AG04449 (cell line): ENCODE measurements at regions not wholly inside any gene's neighbourhood (a gene's known extent, or its start where the extent isn't known, plus 50 kb on each side); places are given as distances from the start of the nearest gene placed in this dataset.

Experiments used
- CTCF ChIA-PET: fragments of 350-600 bp; formaldehyde crosslinking; extraction: SDS; loops from one replicate; lab custom pipeline; 2021; ENCODE audit warnings: antibody characterized with exemption; lab: Yijun Ruan, JAX
- POLR2A ChIA-PET: fragments of 400-600, 350-600 bp; formaldehyde crosslinking; extraction: SDS; loops from one replicate; lab custom pipeline; 2020; ENCODE audit warnings: antibody characterized with exemption, inconsistent platforms; lab: Yijun Ruan, JAX
- DNase-seq: peaks from one replicate; pipeline ENCODE4 v3.0.0-alpha.2; 2010; ENCODE audit warnings: low read depth, low spot score
- H3K4me3 ChIP-seq: 2 replicates; pipeline ENCODE4 v1.5.1; 2011; ENCODE audit warnings: low read depth, mild to moderate bottlenecking, control low read depth, low read length
- TF ChIP-seq, protein P1 (sequence below): IDR thresholded peaks from one replicate; pipeline ENCODE4 v1.5.1; 2011; ENCODE audit warnings: mild to moderate bottlenecking, moderate library complexity, low read length, control low read depth, inconsistent platforms; ENCODE audit not compliant: insufficient read depth; ENCODE audit errors: missing control alignments

DNA sequence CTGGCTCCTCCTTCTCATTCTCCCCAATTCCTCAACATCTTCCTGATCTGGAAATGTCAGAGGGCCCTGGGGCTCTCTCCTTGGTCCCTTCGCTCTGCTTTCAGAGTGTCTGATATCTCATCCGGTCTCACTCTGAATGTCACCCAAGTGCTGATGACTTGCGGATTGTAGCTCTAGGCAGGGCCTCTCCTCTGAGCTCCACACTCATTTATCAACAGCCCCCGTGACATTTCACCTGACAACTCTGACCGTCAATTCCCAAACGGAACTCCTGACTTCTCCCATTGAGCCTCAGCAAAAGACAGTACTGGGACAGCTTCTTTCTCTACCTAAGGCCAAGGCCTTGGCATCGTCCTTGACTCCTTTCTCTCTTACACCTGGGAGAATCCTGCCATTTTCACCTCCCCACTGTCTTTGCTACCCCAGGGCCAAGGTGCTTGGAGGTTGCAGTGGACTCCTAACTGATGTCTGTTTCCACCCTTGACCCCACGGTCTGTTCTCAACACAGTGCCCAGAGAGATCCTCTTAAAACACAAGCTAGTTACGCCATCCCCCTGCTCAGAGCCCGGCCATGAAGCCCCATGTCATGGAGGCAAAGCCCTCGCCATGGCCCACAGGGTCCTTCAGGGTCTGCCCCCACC lies 57.5 kb upstream of the THY1 start:
- CTCF ChIA-PET = interaction anchor here (0.8 to 18.4 kb wide), 37 partner anchors 9 to 820 kb away, joined by 3 to 425 read pairs (median 5); partner anchors contain the start of genes C1QTNF5, NECTIN1 and USP2
- no peak for DNase-seq
- no peak overlapping the region for H3K4me3 ChIP-seq
- TF ChIP-seq, protein P1, sequence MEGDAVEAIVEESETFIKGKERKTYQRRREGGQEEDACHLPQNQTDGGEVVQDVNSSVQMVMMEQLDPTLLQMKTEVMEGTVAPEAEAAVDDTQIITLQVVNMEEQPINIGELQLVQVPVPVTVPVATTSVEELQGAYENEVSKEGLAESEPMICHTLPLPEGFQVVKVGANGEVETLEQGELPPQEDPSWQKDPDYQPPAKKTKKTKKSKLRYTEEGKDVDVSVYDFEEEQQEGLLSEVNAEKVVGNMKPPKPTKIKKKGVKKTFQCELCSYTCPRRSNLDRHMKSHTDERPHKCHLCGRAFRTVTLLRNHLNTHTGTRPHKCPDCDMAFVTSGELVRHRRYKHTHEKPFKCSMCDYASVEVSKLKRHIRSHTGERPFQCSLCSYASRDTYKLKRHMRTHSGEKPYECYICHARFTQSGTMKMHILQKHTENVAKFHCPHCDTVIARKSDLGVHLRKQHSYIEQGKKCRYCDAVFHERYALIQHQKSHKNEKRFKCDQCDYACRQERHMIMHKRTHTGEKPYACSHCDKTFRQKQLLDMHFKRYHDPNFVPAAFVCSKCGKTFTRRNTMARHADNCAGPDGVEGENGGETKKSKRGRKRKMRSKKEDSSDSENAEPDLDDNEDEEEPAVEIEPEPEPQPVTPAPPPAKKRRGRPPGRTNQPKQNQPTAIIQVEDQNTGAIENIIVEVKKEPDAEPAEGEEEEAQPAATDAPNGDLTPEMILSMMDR = no peak
- POLR2A ChIA-PET = no interaction called here

- POLR2A ChIA-PET = no interaction called here
- TF ChIP-seq, protein P1 = peak; percentile 83
- H3K4me3 ChIP-seq = no peak overlapping the region
- CTCF ChIA-PET = interaction anchor here (0.8 to 18.4 kb wide), 33 partner anchors 9 to 820 kb away, joined by 3 to 425 read pairs (median 5); partner anchors contain the start of genes C1QTNF5, NECTIN1 and USP2
- no peak for DNase-seq
Observed at GRCh38 chr11:119479685-119480275, 56.8 kb upstream of the THY1 start.

DNA sequence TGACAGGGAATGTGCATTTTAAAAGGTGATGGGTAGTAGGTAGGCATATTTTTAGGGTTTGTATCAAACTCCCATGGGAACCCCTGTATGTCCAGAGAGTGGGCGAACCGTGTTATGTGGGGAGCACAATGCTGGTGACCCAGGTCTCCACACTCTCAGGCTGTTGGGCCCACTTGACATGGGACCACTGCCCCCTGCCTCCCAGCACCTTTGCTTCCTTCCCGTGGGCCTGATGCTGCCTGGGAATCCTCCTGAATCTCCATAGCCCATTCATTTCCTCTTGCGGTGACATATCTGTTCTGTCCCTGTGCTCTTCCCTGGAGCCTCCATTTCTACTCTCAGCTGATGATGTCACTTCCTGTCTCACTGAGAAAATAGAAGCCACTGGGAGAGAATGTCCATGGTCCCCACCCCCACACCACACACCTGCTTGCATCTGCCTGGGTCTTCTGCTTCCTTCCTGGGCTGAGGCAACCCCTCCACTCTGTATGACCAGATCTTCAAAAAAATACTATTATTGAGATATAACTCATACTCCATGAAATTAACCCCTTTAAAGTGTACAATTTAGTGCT lies 55.8 kb upstream of the THY1 start:
- no peak for DNase-seq
- H3K4me3 ChIP-seq = no peak overlapping the region
- TF ChIP-seq, protein P1 = no peak
- ChIA-PET POLR2A (no interaction called here), CTCF (interaction anchor here (0.6 to 18.4 kb wide), 9 partner anchors 8 to 156 kb away, joined by 3 to 425 read pairs (median 8); partner anchors contain the start of genes C1QTNF5 and USP2)

GRCh38 chr11:119476666-119477331 lies 53.8 kb upstream of the THY1 start:
- H3K4me3 ChIP-seq = no peak overlapping the region
- TF ChIP-seq, protein P1 = no peak
- ChIA-PET CTCF (interaction anchor here (0.7 to 18.4 kb wide), 11 partner anchors 9 to 154 kb away, joined by 3 to 425 read pairs (median 10); partner anchors contain the start of genes C1QTNF5, THY1 and USP2), POLR2A (no interaction called here)
- DNase-seq = no peak

GRCh38 chr11:119476038-119476437 lies 53.1 kb upstream of the THY1 start:
- TF ChIP-seq, protein P1 = no peak
- no peak overlapping the region for H3K4me3 ChIP-seq
- POLR2A ChIA-PET = no interaction called here
- DNase-seq = no peak
- CTCF ChIA-PET = interaction anchor here (0.7 to 18.4 kb wide), 12 partner anchors 9 to 154 kb away, joined by 4 to 425 read pairs (median 16); partner anchors contain the start of genes C1QTNF5, THY1 and USP2
